HEK293 (cell line): ENCODE measurements at regions not wholly inside any gene's neighbourhood (a gene's known extent, or its start where the extent isn't known, plus 50 kb on each side); places are given as distances from the start of the nearest gene placed in this dataset.

ENCODE experiments used
- CTCF ChIA-PET: fragments of 350-600 bp; formaldehyde crosslinking; extraction: SDS; loops from one replicate; lab custom pipeline; 2021; ENCODE audit warnings: antibody characterized with exemption; lab: Yijun Ruan, JAX
- POLR2A ChIA-PET: fragments of 300-600 bp; formaldehyde crosslinking; extraction: SDS; loops from one replicate; lab custom pipeline; 2020; ENCODE audit warnings: antibody characterized with exemption, inconsistent platforms; lab: Yijun Ruan, JAX
- H3K27ac ChIP-seq: fragments of 200-500 bp; sonication (Bioruptor generic); 2 replicates; pipeline ENCODE4 v1.5.1; 2014; ENCODE audit warnings: low read depth, low read length, control low read depth, inconsistent platforms; ENCODE audit errors: extremely low read depth
- H3K36me3 ChIP-seq, 2 experiments: fragments of 200-500 bp in 1 of 2; sonication (Bioruptor generic) in 1 of 2; 1 replicate in 1 of 2; 2 replicates in 1 of 2; pipeline ENCODE4 v1.5.1; 2014 to 2017; ENCODE audit warnings: inconsistent platforms in 2 of 2, low read length in 2 of 2; ENCODE audit not compliant: control insufficient read depth in 2 of 2, insufficient read depth in 1 of 2
- H3K4me1 ChIP-seq: fragments of 200-500 bp; sonication (Bioruptor generic); 2 replicates; pipeline ENCODE4 v1.5.1; 2014; ENCODE audit warnings: mild to moderate bottlenecking, low read length, inconsistent platforms; ENCODE audit not compliant: control insufficient read depth, insufficient read depth
- H3K4me3 ChIP-seq: 2 replicates; pipeline ENCODE4 v1.5.1; 2011; ENCODE audit warnings: low read depth, mild to moderate bottlenecking, control low read depth, low read length, moderate library complexity
- H3K9me3 ChIP-seq: fragments of 200-500 bp; sonication (Bioruptor generic); 2 replicates; pipeline ENCODE4 v1.5.1; 2014; ENCODE audit warnings: low read depth, low read length, inconsistent platforms; ENCODE audit not compliant: control insufficient read depth, insufficient read depth
- BCL11A ChIP-seq: fragments of 450-650 bp; formaldehyde crosslinking; IDR thresholded peaks from 2 replicates; pipeline ENCODE4 v1.5.1; 2016; ENCODE audit warnings: low read depth, missing biosample characterization, missing genetic modification characterization
- GLIS1 ChIP-seq: fragments of 450-650 bp; formaldehyde crosslinking; IDR thresholded peaks from 2 replicates; pipeline ENCODE4 v1.5.1; 2016; ENCODE audit warnings: missing biosample characterization, missing genetic modification characterization
- HOXD13 ChIP-seq: sonication (generic); formaldehyde crosslinking; IDR thresholded peaks from 2 replicates; pipeline ENCODE4 v1.8.0; 2022; ENCODE audit warnings: missing genetic modification reagents, borderline replicate concordance
- IKZF3 ChIP-seq: fragments of 450-650 bp; IDR thresholded peaks from 2 replicates; pipeline ENCODE4 v1.5.0; 2018; ENCODE audit warnings: missing biosample characterization, mild to moderate bottlenecking, missing genetic modification characterization, moderate library complexity
- PRDM6 ChIP-seq: fragments of 450-650 bp; formaldehyde crosslinking; IDR thresholded peaks from 2 replicates; pipeline ENCODE4 v1.5.1; 2017; ENCODE audit warnings: missing biosample characterization, missing genetic modification characterization
- RBAK ChIP-seq: fragments of 450-650 bp; formaldehyde crosslinking; IDR thresholded peaks from 2 replicates; pipeline ENCODE4 v1.5.1; 2016; ENCODE audit warnings: missing biosample characterization, missing genetic modification characterization
- TCF7L2 ChIP-seq: IDR thresholded peaks from 2 replicates; pipeline ENCODE4 v1.6.1; 2011; ENCODE audit warnings: low read depth, mild to moderate bottlenecking, inconsistent platforms, low read length, moderate library complexity, borderline replicate concordance
- TRIM28 ChIP-seq: IDR thresholded peaks from 2 replicates; pipeline ENCODE4 v1.6.1; 2011; ENCODE audit warnings: low read length, control low read depth, borderline replicate concordance
- ZBTB26 ChIP-seq: fragments of 450-650 bp; formaldehyde crosslinking; optimal IDR thresholded peaks from 2 replicates; pipeline ENCODE3; 2016; ENCODE audit warnings: missing biosample characterization, mild to moderate bottlenecking, missing genetic modification characterization
- ZFP3 ChIP-seq: fragments of 450-650 bp; formaldehyde crosslinking; IDR thresholded peaks from 2 replicates; pipeline ENCODE4 v1.5.1; 2016; ENCODE audit warnings: low read depth, missing biosample characterization, missing genetic modification characterization
- ZIC2 ChIP-seq: fragments of 450-650 bp; formaldehyde crosslinking; IDR thresholded peaks from 2 replicates; pipeline ENCODE4 v1.5.1; 2016; ENCODE audit warnings: missing biosample characterization, missing genetic modification characterization
- ZNF138 ChIP-seq: fragments of 450-650 bp; formaldehyde crosslinking; IDR thresholded peaks from 2 replicates; pipeline ENCODE4 v1.5.1; 2016; ENCODE audit warnings: missing biosample characterization, missing genetic modification characterization, borderline replicate concordance
- ZNF174 ChIP-seq: fragments of 450-650 bp; formaldehyde crosslinking; IDR thresholded peaks from 2 replicates; pipeline ENCODE4 v1.5.0; 2017; ENCODE audit warnings: missing biosample characterization, mild to moderate bottlenecking, missing genetic modification characterization
- ZNF23 ChIP-seq: fragments of 450-650 bp; formaldehyde crosslinking; IDR thresholded peaks from 2 replicates; pipeline ENCODE4 v1.5.1; 2016; ENCODE audit warnings: missing biosample characterization, missing genetic modification characterization, borderline replicate concordance
- ZNF423 ChIP-seq: fragments of 450-650 bp; formaldehyde crosslinking; IDR thresholded peaks from 2 replicates; pipeline ENCODE4 v1.5.1; 2016; ENCODE audit warnings: missing biosample characterization, missing genetic modification characterization
- ZNF426 ChIP-seq: fragments of 450-650 bp; formaldehyde crosslinking; IDR thresholded peaks from 2 replicates; pipeline ENCODE4 v1.5.1; 2017; ENCODE audit warnings: missing biosample characterization, missing genetic modification characterization, mild to moderate bottlenecking, inconsistent platforms, moderate library complexity
- ZNF548 ChIP-seq: fragments of 450-650 bp; formaldehyde crosslinking; IDR thresholded peaks from 2 replicates; pipeline ENCODE4 v1.5.1; 2016; ENCODE audit warnings: missing biosample characterization, missing genetic modification characterization
- ZNF561 ChIP-seq: fragments of 450-650 bp; IDR thresholded peaks from 2 replicates; pipeline ENCODE4 v1.5.1; 2018; ENCODE audit warnings: missing biosample characterization, missing genetic modification characterization, borderline replicate concordance
- ZNF654 ChIP-seq: fragments of 450-650 bp; formaldehyde crosslinking; IDR thresholded peaks from 2 replicates; pipeline ENCODE4 v1.5.1; 2016; ENCODE audit warnings: low read depth, missing biosample characterization, missing genetic modification characterization
- ZNF701 ChIP-seq: fragments of 450-650 bp; formaldehyde crosslinking; IDR thresholded peaks from 2 replicates; pipeline ENCODE4 v1.5.1; 2016; ENCODE audit warnings: missing biosample characterization, missing genetic modification characterization
- ZNF776 ChIP-seq: fragments of 450-650 bp; formaldehyde crosslinking; IDR thresholded peaks from 2 replicates; pipeline ENCODE4 v1.5.0; 2017; ENCODE audit warnings: missing biosample characterization, missing genetic modification characterization, borderline replicate concordance
- ZSCAN16 ChIP-seq: fragments of 450-650 bp; formaldehyde crosslinking; IDR thresholded peaks from 2 replicates; pipeline ENCODE4 v1.5.1; 2016; ENCODE audit warnings: missing biosample characterization, missing genetic modification characterization
- TF ChIP-seq, protein P1 (sequence below): fragments of 450-650 bp; formaldehyde crosslinking; IDR thresholded peaks from 2 replicates; pipeline ENCODE4 v1.5.1; 2016; ENCODE audit warnings: missing biosample characterization, missing genetic modification characterization
- TF ChIP-seq, protein P2 (sequence below): fragments of 450-650 bp; formaldehyde crosslinking; IDR thresholded peaks from 2 replicates; pipeline ENCODE4 v1.5.1; 2016; ENCODE audit warnings: missing biosample characterization, missing genetic modification characterization
- TF ChIP-seq, protein P3 (sequence below): fragments of 450-650 bp; formaldehyde crosslinking; IDR thresholded peaks from 2 replicates; pipeline ENCODE4 v1.5.1; 2016; ENCODE audit warnings: missing biosample characterization, missing genetic modification characterization

GRCh38 chr10:25701652-25702051 lies 232.4 kb upstream of the MYO3A start:
- Histone ChIP-seq H3K4me3 (no peak overlapping the region), H3K27ac (no peak overlapping the region), H3K4me1 (no peaks in the 10 kb centered on the region), H3K36me3 (no peaks in the 10 kb centered on the region), H3K9me3 (no peaks in the 10 kb centered on the region)
- ChIA-PET CTCF (interaction anchor here (0.6 to 5.0 kb wide), 12 partner anchors 9 to 561 kb away, joined by 3 to 22 read pairs (median 5); no protein-coding TSS in a partner anchor), POLR2A (no interaction called here)
- TF ChIP-seq, protein P1, sequence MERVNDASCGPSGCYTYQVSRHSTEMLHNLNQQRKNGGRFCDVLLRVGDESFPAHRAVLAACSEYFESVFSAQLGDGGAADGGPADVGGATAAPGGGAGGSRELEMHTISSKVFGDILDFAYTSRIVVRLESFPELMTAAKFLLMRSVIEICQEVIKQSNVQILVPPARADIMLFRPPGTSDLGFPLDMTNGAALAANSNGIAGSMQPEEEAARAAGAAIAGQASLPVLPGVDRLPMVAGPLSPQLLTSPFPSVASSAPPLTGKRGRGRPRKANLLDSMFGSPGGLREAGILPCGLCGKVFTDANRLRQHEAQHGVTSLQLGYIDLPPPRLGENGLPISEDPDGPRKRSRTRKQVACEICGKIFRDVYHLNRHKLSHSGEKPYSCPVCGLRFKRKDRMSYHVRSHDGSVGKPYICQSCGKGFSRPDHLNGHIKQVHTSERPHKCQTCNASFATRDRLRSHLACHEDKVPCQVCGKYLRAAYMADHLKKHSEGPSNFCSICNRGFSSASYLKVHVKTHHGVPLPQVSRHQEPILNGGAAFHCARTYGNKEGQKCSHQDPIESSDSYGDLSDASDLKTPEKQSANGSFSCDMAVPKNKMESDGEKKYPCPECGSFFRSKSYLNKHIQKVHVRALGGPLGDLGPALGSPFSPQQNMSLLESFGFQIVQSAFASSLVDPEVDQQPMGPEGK (tag by site-specific recombination): no peak
- TF ChIP-seq ZNF548 (tag by site-specific recombination) (no peak), PRDM6 (tag by site-specific recombination) (no peak), ZSCAN16 (tag by site-specific recombination) (no peak), ZIC2 (tag by site-specific recombination) (no peak), ZFP3 (tag by site-specific recombination) (no peak), ZNF174 (tag by site-specific recombination) (no peak), GLIS1 (tag by site-specific recombination) (no peak), HOXD13 (CRISPR knock-in tag) (no peak)
- TF ChIP-seq, protein P2, sequence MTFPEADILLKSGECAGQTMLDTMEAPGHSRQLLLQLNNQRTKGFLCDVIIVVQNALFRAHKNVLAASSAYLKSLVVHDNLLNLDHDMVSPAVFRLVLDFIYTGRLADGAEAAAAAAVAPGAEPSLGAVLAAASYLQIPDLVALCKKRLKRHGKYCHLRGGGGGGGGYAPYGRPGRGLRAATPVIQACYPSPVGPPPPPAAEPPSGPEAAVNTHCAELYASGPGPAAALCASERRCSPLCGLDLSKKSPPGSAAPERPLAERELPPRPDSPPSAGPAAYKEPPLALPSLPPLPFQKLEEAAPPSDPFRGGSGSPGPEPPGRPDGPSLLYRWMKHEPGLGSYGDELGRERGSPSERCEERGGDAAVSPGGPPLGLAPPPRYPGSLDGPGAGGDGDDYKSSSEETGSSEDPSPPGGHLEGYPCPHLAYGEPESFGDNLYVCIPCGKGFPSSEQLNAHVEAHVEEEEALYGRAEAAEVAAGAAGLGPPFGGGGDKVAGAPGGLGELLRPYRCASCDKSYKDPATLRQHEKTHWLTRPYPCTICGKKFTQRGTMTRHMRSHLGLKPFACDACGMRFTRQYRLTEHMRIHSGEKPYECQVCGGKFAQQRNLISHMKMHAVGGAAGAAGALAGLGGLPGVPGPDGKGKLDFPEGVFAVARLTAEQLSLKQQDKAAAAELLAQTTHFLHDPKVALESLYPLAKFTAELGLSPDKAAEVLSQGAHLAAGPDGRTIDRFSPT (tag by site-specific recombination): no peak

DNA sequence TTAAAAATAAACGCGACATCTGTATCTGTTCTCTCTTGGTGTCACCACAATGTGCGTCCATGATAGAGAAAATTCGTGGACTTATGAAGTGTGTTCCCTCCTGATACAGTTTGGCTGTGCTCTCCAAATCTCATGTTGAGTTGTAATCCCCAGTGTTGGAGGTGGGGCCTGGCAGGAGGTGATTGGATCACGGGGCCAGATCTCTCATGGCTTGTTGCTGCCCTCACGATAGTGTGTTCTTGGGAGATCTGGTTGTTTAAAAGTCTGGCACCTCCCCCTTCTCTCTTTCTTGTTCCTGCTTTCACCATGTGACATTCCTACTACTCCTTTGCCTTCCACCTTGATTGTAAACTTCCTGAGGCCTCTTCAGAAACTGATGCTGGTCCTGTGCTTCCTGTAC lies 229.4 kb upstream of the MYO3A start:
- H3K9me3 ChIP-seq: no peaks in the 10 kb centered on the region
- H3K27ac ChIP-seq: no peak overlapping the region
- no peaks in the 10 kb centered on the region for H3K4me1 ChIP-seq
- no peak overlapping the region for H3K4me3 ChIP-seq
- no peak for TF ChIP-seq TCF7L2
- TF ChIP-seq TRIM28: no peak
- TF ChIP-seq RBAK (tag by site-specific recombination): no peak
- TF ChIP-seq ZBTB26: no peak
- no peak for TF ChIP-seq ZNF138 (tag by site-specific recombination)
- no peak for TF ChIP-seq ZNF654 (tag by site-specific recombination)
- TF ChIP-seq IKZF3 (tag by site-specific recombination): no peak
- no peak for TF ChIP-seq ZNF23 (tag by site-specific recombination)
- no peak for TF ChIP-seq ZNF426
- TF ChIP-seq ZNF776 (tag by site-specific recombination): no peak
- no peak for TF ChIP-seq ZNF423 (tag by site-specific recombination)
- TF ChIP-seq ZNF561 (tag by site-specific recombination): no peak
- TF ChIP-seq, protein P3, sequence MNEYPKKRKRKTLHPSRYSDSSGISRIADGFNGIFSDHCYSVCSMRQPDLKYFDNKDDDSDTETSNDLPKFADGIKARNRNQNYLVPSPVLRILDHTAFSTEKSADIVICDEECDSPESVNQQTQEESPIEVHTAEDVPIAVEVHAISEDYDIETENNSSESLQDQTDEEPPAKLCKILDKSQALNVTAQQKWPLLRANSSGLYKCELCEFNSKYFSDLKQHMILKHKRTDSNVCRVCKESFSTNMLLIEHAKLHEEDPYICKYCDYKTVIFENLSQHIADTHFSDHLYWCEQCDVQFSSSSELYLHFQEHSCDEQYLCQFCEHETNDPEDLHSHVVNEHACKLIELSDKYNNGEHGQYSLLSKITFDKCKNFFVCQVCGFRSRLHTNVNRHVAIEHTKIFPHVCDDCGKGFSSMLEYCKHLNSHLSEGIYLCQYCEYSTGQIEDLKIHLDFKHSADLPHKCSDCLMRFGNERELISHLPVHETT: no peak
- TF ChIP-seq ZNF701: no peak
- TF ChIP-seq BCL11A: no peak
- ChIA-PET CTCF (no interaction called here), POLR2A (no interaction called here)
- no peaks in the 10 kb centered on the region for H3K36me3 ChIP-seq
